ENCODE measurements at regions not wholly inside any gene's neighbourhood (a gene's known extent, or its start where the extent isn't known, plus 50 kb on each side); places are given as distances from the start of the nearest gene placed in this dataset.

DNA sequence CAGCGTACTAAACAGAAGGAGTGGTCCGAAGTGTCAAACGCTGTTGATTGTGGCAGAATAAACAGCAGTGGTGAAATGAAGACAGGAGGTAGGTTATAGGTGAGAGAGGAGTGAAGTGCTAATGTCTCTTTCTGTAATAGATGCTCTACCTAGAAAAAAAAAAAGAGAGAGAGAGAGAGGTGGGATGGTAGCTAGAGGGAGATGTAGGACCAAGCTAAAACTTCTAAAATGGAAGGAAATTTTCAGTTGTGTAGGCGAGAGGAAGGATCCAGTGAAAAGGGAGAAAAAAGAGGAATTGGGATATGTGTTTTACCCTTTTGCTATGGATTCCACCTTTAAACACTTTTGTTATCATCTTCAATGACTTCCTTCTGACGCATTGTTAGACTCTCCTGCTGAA, 126.5 kb upstream of the BMP2 start:
- Histone ChIP-seq H3K79me2 (ENCODE audit: control insufficient read depth in 1 of 2, insufficient read depth in 2 of 2, low read length in 2 of 2) (no peaks in the 10 kb centered on the region), H3K9ac (replicated peaks in 1 of 4; ENCODE audit: extremely low read depth in 1 of 4, low read depth in 3 of 4, low read length in 3 of 4) (no peak overlapping the region), H4K20me1 (replicated peaks in 1 of 2; ENCODE audit: control insufficient read depth in 1 of 2, insufficient read depth in 2 of 2, low read length in 2 of 2) (no peaks in the 10 kb centered on the region), H3K27ac (ENCODE audit: low read depth, low read length) (no peak overlapping the region), H3K4me3 (ENCODE audit: extremely low read depth in 1 of 4, insufficient read depth in 2 of 4, low read depth in 3 of 4, low read length in 4 of 4) (no peak overlapping the region), H4K5ac (ENCODE audit: insufficient read length, low read depth, low read length) (no peak overlapping the region), H3K9me3 (ENCODE audit: insufficient read depth in 2 of 2, low read depth in 1 of 2, low read length in 1 of 2) (no peaks in the 10 kb centered on the region), H3K4me1 (replicated peaks in 1 of 4; ENCODE audit: control insufficient read depth in 3 of 4, insufficient read depth in 4 of 4, low read length in 3 of 4) (peaks cover 0 to 4% (median 1%) of the 10 kb centered on the region in 4 experiments; a peak in 2 of 7 replicates), H2BK120ac (replicated peaks; ENCODE audit: low read depth, low read length) (no peak overlapping the region), H3K36me3 (ENCODE audit: control insufficient read depth in 2 of 4, insufficient read depth in 4 of 4, low read length in 3 of 4) (no peaks in the 10 kb centered on the region; a peak in 1 of 8 replicates), H4K8ac (ENCODE audit: extremely low read depth, insufficient read depth, low read length) (no peak overlapping the region), H2AFZ (ENCODE audit: low read length) (no peak overlapping the region), H3K79me1 (ENCODE audit: low read depth, low read length) (no peaks in the 10 kb centered on the region), H3K56ac (replicated peaks; ENCODE audit: insufficient read length, low read depth, low read length) (no peak overlapping the region), H3K4me2 (ENCODE audit: insufficient read depth in 1 of 2, low read depth in 2 of 2, low read length in 2 of 2) (no peak overlapping the region), H3K23ac (ENCODE audit: insufficient read length) (no peak overlapping the region), H2BK12ac (ENCODE audit: low read depth, low read length) (0 out of 2 replicates have a peak overlapping the region, but pooled peaks have one; percentile 31), H3K14ac (ENCODE audit: insufficient read length) (no peak overlapping the region), H3K23me2 (ENCODE audit: low read depth, low read length) (no peaks in the 10 kb centered on the region), H4K91ac (replicated peaks; ENCODE audit: insufficient read length, low read length) (no peak overlapping the region), H2BK20ac (ENCODE audit: low read length) (no peak overlapping the region), H3K18ac (ENCODE audit: extremely low read depth, low read length) (no peak overlapping the region), H3K27me3 (replicated peaks in 1 of 4; ENCODE audit: control insufficient read depth in 3 of 4, extremely low read depth in 1 of 4, insufficient read depth in 3 of 4, low read length in 3 of 4) (no peaks in the 10 kb centered on the region), H2AK5ac (ENCODE audit: low read depth, low read length) (no peak overlapping the region), H3K4ac (replicated peaks; ENCODE audit: insufficient read length, low read depth, low read length) (no peak overlapping the region), H2BK15ac (ENCODE audit: low read length) (no peak overlapping the region), H2BK5ac (ENCODE audit: low read depth, low read length) (no peak overlapping the region)
- WGBS, 2 experiments (ENCODE audit: extremely low coverage in 1 of 2, insufficient coverage in 1 of 2, insufficient read length in 1 of 2, insufficient replicate concordance in 2 of 2, low coverage in 1 of 2, low lambda C conversion rate in 2 of 2, missing lambda C conversion rate in 1 of 2) = 84% methylated on average over 5 of the region's 5 CpGs; no CpG with 5 or more reads in 1 of the 2 experiments
- FAIRE-seq (no peak), DNase-seq (ENCODE audit: low read depth in 1 of 2, low spot score in 2 of 2) (no peak)
- POLR2A ChIA-PET (ENCODE audit: partially characterized antibody) = interaction anchor here (0.9 kb wide), 2 partner anchors 40 to 482 kb away, joined by 3 read pairs; no protein-coding TSS in a partner anchor
- CTCF ChIA-PET (ENCODE audit: partially characterized antibody) = interaction anchor here (0.6 to 2.1 kb wide), 4 partner anchors 14 to 456 kb away, joined by 3 to 9 read pairs (median 5); no protein-coding TSS in a partner anchor
- TF ChIP-seq RNF2 (IDR thresholded peaks at IDR 0.05; ENCODE audit: borderline replicate concordance, low read depth, low read length, missing control alignments, poor library complexity, severe bottlenecking) = no peak
- TF ChIP-seq, protein P1, sequence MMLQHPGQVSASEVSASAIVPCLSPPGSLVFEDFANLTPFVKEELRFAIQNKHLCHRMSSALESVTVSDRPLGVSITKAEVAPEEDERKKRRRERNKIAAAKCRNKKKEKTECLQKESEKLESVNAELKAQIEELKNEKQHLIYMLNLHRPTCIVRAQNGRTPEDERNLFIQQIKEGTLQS (IDR thresholded peaks at IDR 0.05; ENCODE audit: insufficient read depth, low read depth, low read length) = no peak
- no peak for TF ChIP-seq CREB1 (IDR thresholded peaks at IDR 0.05)
- TF ChIP-seq EP300 (IDR thresholded peaks at IDR 0.05; ENCODE audit: borderline replicate concordance in 1 of 2, low read depth in 2 of 2, low read length in 2 of 2) = no peak
- TF ChIP-seq, protein P2, sequence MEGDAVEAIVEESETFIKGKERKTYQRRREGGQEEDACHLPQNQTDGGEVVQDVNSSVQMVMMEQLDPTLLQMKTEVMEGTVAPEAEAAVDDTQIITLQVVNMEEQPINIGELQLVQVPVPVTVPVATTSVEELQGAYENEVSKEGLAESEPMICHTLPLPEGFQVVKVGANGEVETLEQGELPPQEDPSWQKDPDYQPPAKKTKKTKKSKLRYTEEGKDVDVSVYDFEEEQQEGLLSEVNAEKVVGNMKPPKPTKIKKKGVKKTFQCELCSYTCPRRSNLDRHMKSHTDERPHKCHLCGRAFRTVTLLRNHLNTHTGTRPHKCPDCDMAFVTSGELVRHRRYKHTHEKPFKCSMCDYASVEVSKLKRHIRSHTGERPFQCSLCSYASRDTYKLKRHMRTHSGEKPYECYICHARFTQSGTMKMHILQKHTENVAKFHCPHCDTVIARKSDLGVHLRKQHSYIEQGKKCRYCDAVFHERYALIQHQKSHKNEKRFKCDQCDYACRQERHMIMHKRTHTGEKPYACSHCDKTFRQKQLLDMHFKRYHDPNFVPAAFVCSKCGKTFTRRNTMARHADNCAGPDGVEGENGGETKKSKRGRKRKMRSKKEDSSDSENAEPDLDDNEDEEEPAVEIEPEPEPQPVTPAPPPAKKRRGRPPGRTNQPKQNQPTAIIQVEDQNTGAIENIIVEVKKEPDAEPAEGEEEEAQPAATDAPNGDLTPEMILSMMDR (IDR thresholded peaks at IDR 0.05; ENCODE audit: control extremely low read depth in 1 of 3, insufficient read depth in 1 of 3, low read depth in 1 of 3, low read length in 3 of 3) = peak in 1 of 3 experiments; percentile 21; a peak in 2 of 4 replicates
- TF ChIP-seq CBX5 (IDR thresholded peaks at IDR 0.05; ENCODE audit: low read depth, low read length) = no peak
- TF ChIP-seq RAD21 (IDR thresholded peaks at IDR 0.05 in 1 of 2, conservative IDR thresholded peaks at IDR 0.05 in 1 of 2; ENCODE audit: low read depth in 2 of 2, low read length in 2 of 2) = peak; percentile 36 to 41
- no peak for TF ChIP-seq NRF1 (IDR thresholded peaks at IDR 0.05; ENCODE audit: low read depth, low read length)
- no peak for TF ChIP-seq TCF12 (IDR thresholded peaks at IDR 0.05; ENCODE audit: low read depth, low read length)
- TF ChIP-seq HDAC6 (IDR thresholded peaks at IDR 0.05; ENCODE audit: low read depth, low read length) = no peak
